SU-DHL-6 (cell line): ENCODE measurements at regions not wholly inside any gene's neighbourhood (a gene's known extent, or its start where the extent isn't known, plus 50 kb on each side); places are given as distances from the start of the nearest gene placed in this dataset.

Experiments used
- EZH2phosphoT487 ChIP-seq: fragments of 200-600 bp; sonication (generic), shearing (Covaris generic); conservative IDR thresholded peaks from 2 replicates; pipeline ENCODE4 v1.6.1; 2018; ENCODE audit warnings: mild to moderate bottlenecking, antibody characterized with exemption, low read length, moderate library complexity, mixed read lengths
- TF ChIP-seq, protein P1 (sequence below): fragments of 200-600 bp; sonication (generic); IDR thresholded peaks from one replicate; pipeline ENCODE4 v1.5.1; 2017; ENCODE audit warnings: antibody characterized with exemption, mild to moderate bottlenecking, low read length, moderate library complexity; ENCODE audit not compliant: insufficient read depth, poor library complexity, severe bottlenecking

GRCh38 chr5:98069876-98070512, 703.5 kb upstream of the RGMB start:
- TF ChIP-seq, protein P1, sequence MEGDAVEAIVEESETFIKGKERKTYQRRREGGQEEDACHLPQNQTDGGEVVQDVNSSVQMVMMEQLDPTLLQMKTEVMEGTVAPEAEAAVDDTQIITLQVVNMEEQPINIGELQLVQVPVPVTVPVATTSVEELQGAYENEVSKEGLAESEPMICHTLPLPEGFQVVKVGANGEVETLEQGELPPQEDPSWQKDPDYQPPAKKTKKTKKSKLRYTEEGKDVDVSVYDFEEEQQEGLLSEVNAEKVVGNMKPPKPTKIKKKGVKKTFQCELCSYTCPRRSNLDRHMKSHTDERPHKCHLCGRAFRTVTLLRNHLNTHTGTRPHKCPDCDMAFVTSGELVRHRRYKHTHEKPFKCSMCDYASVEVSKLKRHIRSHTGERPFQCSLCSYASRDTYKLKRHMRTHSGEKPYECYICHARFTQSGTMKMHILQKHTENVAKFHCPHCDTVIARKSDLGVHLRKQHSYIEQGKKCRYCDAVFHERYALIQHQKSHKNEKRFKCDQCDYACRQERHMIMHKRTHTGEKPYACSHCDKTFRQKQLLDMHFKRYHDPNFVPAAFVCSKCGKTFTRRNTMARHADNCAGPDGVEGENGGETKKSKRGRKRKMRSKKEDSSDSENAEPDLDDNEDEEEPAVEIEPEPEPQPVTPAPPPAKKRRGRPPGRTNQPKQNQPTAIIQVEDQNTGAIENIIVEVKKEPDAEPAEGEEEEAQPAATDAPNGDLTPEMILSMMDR = no peak
- TF ChIP-seq EZH2phosphoT487 = no peak
